GM18499 (cell line): ENCODE measurements at regions not wholly inside any gene's neighbourhood (a gene's known extent, or its start where the extent isn't known, plus 50 kb on each side); places are given as distances from the start of the nearest gene placed in this dataset.
"Not testable (repeated sequence)": the region's sequence is repeated elsewhere in the genome, so short reads cannot be mapped to it uniquely, and the experiment has no call there.

Experiments used
- ATAC-seq: cut with Tn5 transposase; IDR thresholded peaks from one replicate; pipeline ENCODE4 v1.9.1; 2021; ENCODE audit warnings: moderate number of reproducible peaks; ENCODE audit not compliant: insufficient read depth, unreplicated experiment

- ATAC-seq: no peak
Measured at GRCh38 chr2:47295981-47296635, 73.0 kb upstream of the EPCAM start.

DNA sequence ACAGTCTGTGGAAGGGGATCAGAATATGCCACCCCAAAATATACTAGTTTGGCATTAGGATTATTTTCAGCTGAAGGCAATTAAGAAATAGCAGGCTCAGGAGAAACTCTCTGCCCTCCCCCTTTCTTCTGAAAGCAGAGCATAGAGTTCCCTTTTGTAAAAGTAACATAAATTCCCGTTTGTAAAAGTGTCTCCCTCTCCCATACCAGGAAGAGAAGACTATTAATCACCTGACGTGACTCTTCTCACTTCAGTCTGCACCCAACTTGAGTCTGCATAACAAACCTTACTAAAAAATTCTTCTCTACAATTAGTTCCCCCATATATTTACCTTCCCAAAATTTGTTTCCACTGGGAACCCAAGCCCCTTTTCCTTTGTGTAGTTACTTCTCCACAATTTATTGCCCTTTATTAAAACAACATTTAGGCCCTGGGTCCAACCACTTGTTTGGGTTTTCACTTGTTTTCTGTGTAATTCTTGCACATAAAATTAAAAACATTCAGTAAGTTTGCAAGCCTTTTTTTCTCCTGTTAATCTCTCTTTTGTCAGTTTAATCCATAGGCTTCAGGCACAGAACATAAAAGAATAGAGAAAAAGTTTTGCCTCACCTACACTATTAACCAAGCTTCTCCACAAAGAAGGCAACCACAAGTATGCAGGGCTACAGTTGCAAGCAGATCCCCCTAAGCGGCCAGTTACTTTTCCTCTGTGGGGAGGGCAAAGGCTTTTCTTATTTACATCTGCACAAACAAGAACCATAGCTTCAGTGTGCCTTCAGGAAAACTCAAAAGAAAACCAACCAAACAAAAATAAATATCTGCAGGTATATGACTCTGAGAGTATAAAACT, 73.8 kb upstream of the EPCAM start:
- ATAC-seq: no peak

GRCh38 chr2:47293976-47294375, 75.1 kb upstream of the EPCAM start:
- no peak for ATAC-seq

GRCh38 chr2:47288864-47289263, 80.2 kb upstream of the EPCAM start:
- no peak for ATAC-seq

- no peak for ATAC-seq
Measured at GRCh38 chr2:47283659-47284058, 85.5 kb upstream of the EPCAM start.

GRCh38 chr2:47282621-47283272, 86.4 kb upstream of the EPCAM start:
- ATAC-seq: no peak

DNA sequence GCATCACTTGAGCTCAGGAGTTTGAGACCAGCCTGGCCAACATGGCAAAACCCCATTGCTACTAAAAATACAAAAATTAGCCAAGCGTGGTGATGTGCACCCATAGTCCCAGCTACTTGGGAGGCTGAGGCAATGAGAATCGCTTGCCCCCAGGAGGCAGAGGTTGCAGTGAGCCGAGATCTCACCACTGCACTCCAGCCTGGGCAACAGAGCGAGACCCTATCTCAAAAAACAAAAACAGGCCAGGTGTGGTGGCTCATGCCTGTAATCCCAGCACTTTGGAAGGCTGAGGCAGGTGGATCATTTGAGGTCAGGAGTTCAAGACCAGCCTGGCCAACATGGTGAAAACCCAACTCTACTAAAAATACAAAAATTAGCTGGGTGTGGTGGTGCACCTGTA, 89.6 kb upstream of the EPCAM start:
- not testable (repeated sequence) for ATAC-seq

DNA sequence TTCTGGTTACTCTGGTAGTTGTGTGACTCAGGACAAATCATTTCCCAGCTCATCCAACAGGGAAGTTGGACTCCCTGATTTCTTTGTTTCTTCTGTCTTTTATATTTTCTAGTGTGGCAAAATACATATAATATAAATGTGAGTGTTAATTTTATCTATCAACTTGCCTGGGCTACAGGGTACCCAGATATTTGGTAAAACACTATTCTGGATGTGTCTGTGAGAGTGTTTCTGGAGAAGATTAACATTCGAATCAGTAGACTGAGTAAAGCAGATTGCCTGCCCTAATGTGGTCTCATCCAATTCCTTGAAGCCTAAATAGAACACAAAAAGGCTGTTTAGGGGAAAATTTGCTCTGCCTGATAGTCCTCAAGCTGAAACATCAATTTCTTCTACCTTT, 91.1 kb upstream of the EPCAM start:
- no peak for ATAC-seq

DNA sequence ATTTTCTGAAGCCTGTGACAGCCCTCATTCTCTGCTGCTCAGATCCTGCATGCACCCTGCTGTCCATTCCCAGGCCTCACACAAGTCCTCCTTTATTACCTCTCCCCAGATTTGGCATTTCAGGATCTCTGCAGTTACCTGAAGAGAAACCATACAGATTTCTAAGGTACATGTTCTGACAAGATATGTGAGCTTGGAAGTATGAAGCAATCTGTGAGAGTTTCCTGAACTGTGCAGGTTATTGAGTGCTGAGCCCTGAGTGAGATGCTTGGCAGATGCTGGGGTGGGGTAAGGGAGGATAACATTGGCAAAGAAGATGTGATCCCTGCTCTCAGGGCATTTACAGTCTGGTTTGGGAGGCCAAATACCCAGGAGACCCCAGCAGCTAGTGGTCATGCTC, 91.9 kb upstream of the EPCAM start:
- no peak for ATAC-seq

GRCh38 chr2:47276061-47276460, 93.0 kb upstream of the EPCAM start:
- no peak for ATAC-seq

DNA sequence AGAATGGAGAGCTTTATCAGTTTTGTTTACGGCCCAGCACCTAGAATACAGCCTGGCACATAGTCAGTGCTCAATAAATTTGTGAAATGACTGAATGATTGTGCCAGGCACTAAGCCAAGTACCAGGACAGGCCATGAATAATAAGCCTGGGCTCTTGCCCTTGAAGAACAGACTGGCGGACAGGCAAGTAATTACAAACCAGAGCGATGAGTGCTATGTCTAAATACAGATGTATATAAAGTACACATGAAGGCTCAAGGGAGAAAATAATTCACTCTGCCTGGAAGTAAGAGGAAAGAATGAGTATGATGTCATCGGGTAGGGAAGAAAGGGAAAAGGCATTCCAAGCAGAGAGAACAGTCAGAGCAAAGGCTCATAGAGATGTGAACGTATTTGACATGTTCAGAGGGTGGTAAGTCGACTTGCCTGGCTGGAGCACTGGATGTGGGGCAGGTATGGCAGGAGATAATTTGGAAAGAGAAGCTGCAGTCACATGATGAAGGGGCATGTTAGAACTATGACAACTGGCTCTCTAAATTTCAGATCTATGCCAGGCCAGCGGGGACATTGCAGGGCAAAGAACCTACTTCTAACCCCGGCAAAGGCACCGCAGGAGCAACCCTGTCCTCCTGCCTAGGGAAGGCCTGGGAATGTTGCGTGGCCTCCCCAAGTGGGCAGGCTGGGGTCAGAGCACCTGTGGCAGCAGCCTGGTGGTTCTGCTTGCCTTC, 94.9 kb upstream of the EPCAM start:
- no peak for ATAC-seq

DNA sequence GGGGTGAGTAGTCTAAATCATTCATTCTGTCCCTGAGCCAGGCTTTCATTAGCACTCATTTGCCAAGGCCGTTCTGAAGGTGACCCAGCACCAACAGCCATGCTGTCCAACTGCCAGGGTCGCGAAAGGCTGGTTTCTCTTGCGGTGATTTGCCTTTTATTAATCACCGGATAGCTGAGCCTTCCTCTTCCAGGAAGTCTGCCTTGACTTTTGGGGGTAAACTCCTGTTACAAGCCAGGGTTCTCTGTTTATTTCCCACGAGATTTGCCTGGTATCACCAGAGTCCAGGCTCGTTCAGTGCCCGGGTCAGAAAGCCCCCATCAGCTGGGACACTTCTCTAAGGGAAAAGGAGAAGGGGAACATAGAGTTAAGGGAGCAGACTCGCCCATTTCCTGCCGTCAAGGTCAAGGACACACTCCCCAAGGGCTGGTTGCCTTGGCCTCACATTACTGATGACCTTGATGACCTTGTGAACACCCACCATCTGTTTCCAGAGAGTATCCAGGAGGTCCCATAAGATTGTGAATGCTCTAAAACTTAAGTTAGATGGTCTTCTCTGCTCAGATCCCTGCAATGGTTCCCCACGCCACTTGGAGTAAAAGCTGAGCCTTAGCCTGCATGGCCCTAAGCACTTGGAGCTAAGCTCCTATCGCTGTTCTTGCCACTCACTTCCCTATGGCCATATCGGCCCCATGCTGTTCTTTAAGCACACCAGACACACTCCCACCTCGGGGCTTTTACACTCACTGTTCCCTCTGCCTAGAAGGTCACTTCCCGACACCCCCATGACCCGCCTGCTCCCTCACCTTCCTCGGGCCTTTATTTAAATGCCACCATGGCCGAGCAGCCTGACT, 96.0 kb upstream of the EPCAM start:
- no peak for ATAC-seq

DNA sequence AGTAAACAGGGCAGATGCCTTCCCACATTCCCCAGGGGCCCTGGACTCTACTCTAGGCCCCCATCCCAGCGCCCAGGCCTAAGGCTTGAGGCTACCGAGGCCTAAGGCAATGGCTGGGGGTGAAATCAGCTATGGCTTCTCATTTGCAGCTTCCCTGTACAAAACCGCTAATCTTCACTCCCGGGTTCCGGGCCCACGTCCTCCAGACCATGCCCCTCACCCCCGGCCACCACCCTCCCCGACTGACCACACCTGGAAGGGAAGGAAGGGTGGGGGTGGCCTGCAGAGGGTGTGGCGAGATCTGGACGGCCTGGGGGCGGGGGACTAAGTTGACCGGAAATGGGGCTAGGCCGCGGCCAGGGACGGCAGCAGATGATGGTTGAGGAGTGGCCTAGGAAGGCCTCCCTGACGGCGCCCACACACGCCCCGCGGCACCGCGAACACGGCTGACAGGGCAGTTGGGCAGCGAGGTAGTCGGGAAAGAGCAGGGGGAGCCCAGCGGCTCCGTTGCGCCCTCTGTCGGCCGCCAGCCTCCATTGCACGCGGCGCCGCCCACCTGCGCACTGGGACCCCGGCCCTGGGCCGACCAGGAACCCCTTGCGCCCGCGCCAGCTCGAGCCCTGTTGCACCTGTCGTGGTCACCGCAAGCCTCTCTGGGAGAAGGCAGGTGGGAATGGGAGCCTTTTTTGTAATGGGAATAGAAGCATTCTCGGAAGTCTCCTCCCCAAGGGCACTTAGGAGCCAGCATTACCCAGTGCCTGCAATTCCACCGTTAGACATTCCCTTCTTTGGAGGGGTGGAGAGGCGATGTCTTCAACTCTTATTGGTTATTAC, 95.9 kb upstream of the CALM2 start:
- ATAC-seq: no peak

- no peak for ATAC-seq
Measured at GRCh38 chr2:47271054-47272000, 95.0 kb upstream of the CALM2 start.

GRCh38 chr2:47270421-47270820, 94.1 kb upstream of the CALM2 start:
- ATAC-seq: no peak

GRCh38 chr2:47269316-47270232, 93.3 kb upstream of the CALM2 start:
- ATAC-seq: no peak

- no peak for ATAC-seq
Measured at GRCh38 chr2:47267711-47268086, 91.4 kb upstream of the CALM2 start.
